Upper lobe of left lung (tissue), 4 donors: ENCODE measurements at regions not wholly inside any gene's neighbourhood (a gene's known extent, or its start where the extent isn't known, plus 50 kb on each side); places are given as distances from the start of the nearest gene placed in this dataset.

Source experiments
- CTCF ChIP-seq, 6 experiments: fragments of 450-650 bp in 4 of 6; fragments of 200-600 bp in 2 of 6; sonication (generic) in 2 of 6; IDR thresholded peaks; one replicate each; pipeline ENCODE4 v1.5.1; 2016 to 2019; ENCODE audit warnings: antibody characterized with exemption in 6 of 6
- POLR2A ChIP-seq, 4 donors: fragments of 450-650 bp; IDR thresholded peaks; one replicate each; pipeline ENCODE4 v1.5.1; 2016 to 2017; ENCODE audit warnings: antibody characterized with exemption in 4 of 4, mild to moderate bottlenecking in 2 of 4
- POLR2AphosphoS5 ChIP-seq, 2 donors: sonication (generic); formaldehyde crosslinking; IDR thresholded peaks; one replicate each; pipeline ENCODE4 v1.5.1; 2017; ENCODE audit warnings: antibody characterized with exemption in 2 of 2

DNA sequence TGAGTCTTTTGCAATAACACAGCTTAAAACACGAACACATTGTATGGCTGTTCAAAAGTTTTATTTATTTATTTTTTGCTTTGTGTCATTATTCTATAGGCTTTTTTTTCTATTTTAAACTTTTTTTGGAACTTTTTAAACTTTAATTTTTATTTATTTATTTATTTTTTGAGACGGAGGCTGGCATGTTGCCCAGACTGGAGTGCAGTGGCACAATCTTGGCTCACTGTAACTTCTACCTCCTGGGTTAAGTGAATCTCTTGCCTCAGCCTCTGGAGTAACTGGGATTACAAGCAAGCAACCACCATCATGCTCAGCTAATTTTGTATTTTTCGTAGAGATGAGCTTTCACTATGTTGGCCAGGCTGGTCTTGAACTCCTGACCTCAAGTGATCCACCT is 88.3 kb upstream of the GADD45A start:
- no peak for TF ChIP-seq POLR2A (IDR thresholded peaks at IDR 0.05)
- TF ChIP-seq CTCF (IDR thresholded peaks at IDR 0.05) = no peak
- TF ChIP-seq POLR2AphosphoS5 (IDR thresholded peaks at IDR 0.05) = no peak
